ENCODE measurements at regions not wholly inside any gene's neighbourhood (a gene's known extent, or its start where the extent isn't known, plus 50 kb on each side); places are given as distances from the start of the nearest gene placed in this dataset.

GRCh38 chr2:223227338-223227737, 175.3 kb downstream of the KCNE4 start (continued):
- TF ChIP-seq MAX (IDR thresholded peaks at IDR 0.05) (no peak), RFX5 (IDR thresholded peaks at IDR 0.05; ENCODE audit: borderline replicate concordance, low read depth, low read length) (no peak), SAP30 (IDR thresholded peaks at IDR 0.05; ENCODE audit: insufficient read depth, insufficient replicate concordance, low read length) (no peak), ASH2L (IDR thresholded peaks at IDR 0.05; ENCODE audit: low read length) (no peak)

Measured in H1 (cell line).